NCI-H226 (cell line): ENCODE measurements at regions not wholly inside any gene's neighbourhood (a gene's known extent, or its start where the extent isn't known, plus 50 kb on each side); places are given as distances from the start of the nearest gene placed in this dataset.
"Not testable (repeated sequence)": the region's sequence is repeated elsewhere in the genome, so short reads cannot be mapped to it uniquely, and the experiment has no call there.

Experiments used
- DNase-seq: peaks from one replicate; pipeline ENCODE4 v3.0.0-alpha.2; 2015

GRCh38 chr14:25699981-25700380 lies 650.0 kb upstream of the STXBP6 start:
- DNase-seq = no peak

- no peak for DNase-seq
These were observed 648.2 kb upstream of the STXBP6 start for GRCh38 chr14:25698111-25698510.

GRCh38 chr14:25696176-25696575 lies 646.2 kb upstream of the STXBP6 start:
- DNase-seq = no peak

GRCh38 chr14:25685004-25685403 lies 635.1 kb upstream of the STXBP6 start:
- DNase-seq = no peak

GRCh38 chr14:25680934-25681333 lies 631.0 kb upstream of the STXBP6 start:
- no peak for DNase-seq

GRCh38 chr14:25680511-25680910 lies 630.6 kb upstream of the STXBP6 start:
- not testable (repeated sequence) for DNase-seq

- no peak for DNase-seq
These were observed 627.2 kb upstream of the STXBP6 start for GRCh38 chr14:25677111-25677510.

GRCh38 chr14:25667387-25667786 lies 617.4 kb upstream of the STXBP6 start:
- DNase-seq = no peak

GRCh38 chr14:25666877-25667276 lies 616.9 kb upstream of the STXBP6 start:
- DNase-seq = no peak

GRCh38 chr14:25658988-25659387 lies 609.0 kb upstream of the STXBP6 start:
- DNase-seq = no peak

GRCh38 chr14:25630447-25630846 lies 580.5 kb upstream of the STXBP6 start:
- no peak for DNase-seq

- DNase-seq = no peak
These were observed 579.0 kb upstream of the STXBP6 start for GRCh38 chr14:25628978-25629377.

- no peak for DNase-seq
These were observed 578.4 kb upstream of the STXBP6 start for GRCh38 chr14:25628390-25628789.

GRCh38 chr14:25626986-25627385 lies 577.0 kb upstream of the STXBP6 start:
- no peak for DNase-seq

- DNase-seq = no peak
These were observed 572.8 kb upstream of the STXBP6 start for GRCh38 chr14:25622763-25623162.

GRCh38 chr14:25620515-25620914 lies 570.6 kb upstream of the STXBP6 start:
- DNase-seq = no peak

- DNase-seq = no peak
These were observed 565.2 kb upstream of the STXBP6 start for GRCh38 chr14:25615174-25615573.

- DNase-seq = no peak
These were observed 557.2 kb upstream of the STXBP6 start for GRCh38 chr14:25607192-25607591.

GRCh38 chr14:25602106-25602505 lies 552.2 kb upstream of the STXBP6 start:
- no peak for DNase-seq

GRCh38 chr14:25588751-25589150 lies 538.8 kb upstream of the STXBP6 start:
- no peak for DNase-seq

GRCh38 chr14:25574628-25575325 lies 524.8 kb upstream of the STXBP6 start:
- DNase-seq = no peak

- DNase-seq = no peak
These were observed 520.5 kb upstream of the STXBP6 start for GRCh38 chr14:25570483-25570882.

GRCh38 chr14:25557466-25557865 lies 507.5 kb upstream of the STXBP6 start:
- DNase-seq = no peak

- DNase-seq = no peak
These were observed 502.9 kb upstream of the STXBP6 start for GRCh38 chr14:25552826-25553225.

- DNase-seq = no peak
These were observed 501.7 kb upstream of the STXBP6 start for GRCh38 chr14:25551674-25552073.
